Posterior vena cava (tissue), 2 donors: ENCODE measurements at regions not wholly inside any gene's neighbourhood (a gene's known extent, or its start where the extent isn't known, plus 50 kb on each side); places are given as distances from the start of the nearest gene placed in this dataset.

Experiments
- DNase-seq: peaks from one replicate; pipeline ENCODE4 v3.0.0-alpha.2; 2020; ENCODE audit warnings: low spot score
- intact Hi-C, 2 donors: fragments of 100-400 bp; cut with DNase I; formaldehyde crosslinking; loops; one replicate each; pipeline versions ENCODE4 v1.14.1 to v1.14.2; 2022 to 2023
- donor health status: DM: yes; HTN: yes; CAD: no.
- donor health status: DM: yes; HTN: yes; CAD: no.

GRCh38 chr18:56545464-56545863 lies 92.9 kb downstream of the TXNL1 start:
- intact Hi-C loops: no loop called here

GRCh38 chr18:56542476-56542875 lies 95.9 kb downstream of the TXNL1 start:
- no peak for DNase-seq
- intact Hi-C loops: no loop called here

More at GRCh38 chr18:56545464-56545863, 92.9 kb downstream of the TXNL1 start:
- no peak for DNase-seq

GRCh38 chr18:56541793-56542192 lies 96.6 kb downstream of the TXNL1 start:
- intact Hi-C loops: no loop called here
- DNase-seq: no peak

GRCh38 chr18:56541340-56541739 lies 97.1 kb downstream of the TXNL1 start:
- no peak for DNase-seq
- intact Hi-C loops: no loop called here

GRCh38 chr18:56538746-56539145 lies 99.6 kb downstream of the TXNL1 start:
- intact Hi-C loops: no loop called here
- DNase-seq: no peak

GRCh38 chr18:56532176-56532840 lies 106.1 kb downstream of the TXNL1 start:
- intact Hi-C loops: no loop called here

GRCh38 chr18:56522816-56523215 lies 115.6 kb downstream of the TXNL1 start:
- DNase-seq: no peak
- intact Hi-C loops: no loop called here

More at GRCh38 chr18:56532176-56532840, 106.1 kb downstream of the TXNL1 start:
- no peak for DNase-seq

GRCh38 chr18:56521263-56521662 lies 117.1 kb downstream of the TXNL1 start:
- intact Hi-C loops: no loop called here
- no peak for DNase-seq

GRCh38 chr18:56517761-56518160 lies 120.6 kb downstream of the TXNL1 start:
- intact Hi-C loops: loop anchor here in 1 of 2 donors (1.0 kb wide), 1 partner anchor 48 kb away; no protein-coding TSS in a partner anchor
- no peak for DNase-seq

- intact Hi-C loops: loop anchor here in 1 of 2 donors (1.0 kb wide), 1 partner anchor 48 kb away; no protein-coding TSS in a partner anchor
- no peak for DNase-seq
Observed at GRCh38 chr18:56517196-56517595, 121.2 kb downstream of the TXNL1 start.

- no peak for DNase-seq
- intact Hi-C loops: loop anchor here in 1 of 2 donors (1.0 kb wide), 1 partner anchor 47 kb away; no protein-coding TSS in a partner anchor
Observed at GRCh38 chr18:56516789-56517188, 121.6 kb downstream of the TXNL1 start.

- no peak for DNase-seq
- intact Hi-C loops: no loop called here
Observed at GRCh38 chr18:56515522-56515921, 122.9 kb downstream of the TXNL1 start.

- no peak for DNase-seq
- intact Hi-C loops: no loop called here
Observed at GRCh38 chr18:56511996-56512395, 126.4 kb downstream of the TXNL1 start.

- intact Hi-C loops: no loop called here
- DNase-seq: no peak
Observed at GRCh38 chr18:56510108-56510507, 128.3 kb downstream of the TXNL1 start.

GRCh38 chr18:56509656-56510055 lies 128.7 kb downstream of the TXNL1 start:
- DNase-seq: no peak
- intact Hi-C loops: no loop called here

GRCh38 chr18:56508370-56509036 lies 129.9 kb downstream of the TXNL1 start:
- no peak for DNase-seq
- intact Hi-C loops: no loop called here

GRCh38 chr18:56505971-56506370 lies 132.4 kb downstream of the TXNL1 start:
- intact Hi-C loops: no loop called here
- DNase-seq: no peak

GRCh38 chr18:56505293-56505692 lies 133.1 kb downstream of the TXNL1 start:
- intact Hi-C loops: no loop called here
- no peak for DNase-seq

GRCh38 chr18:56501896-56502295 lies 136.5 kb downstream of the TXNL1 start:
- DNase-seq: no peak
- intact Hi-C loops: no loop called here

- DNase-seq: no peak
- intact Hi-C loops: no loop called here
Observed at GRCh38 chr18:56495884-56496283, 142.5 kb downstream of the TXNL1 start.

GRCh38 chr18:56493531-56493930 lies 144.9 kb downstream of the TXNL1 start:
- no peak for DNase-seq

More at GRCh38 chr18:56493531-56493930, 144.9 kb downstream of the TXNL1 start:
- intact Hi-C loops: no loop called here
